ENCODE measurements at regions not wholly inside any gene's neighbourhood (a gene's known extent, or its start where the extent isn't known, plus 50 kb on each side); places are given as distances from the start of the nearest gene placed in this dataset.

- DNase-seq (ENCODE audit: low read depth, low spot score) (no peak), FAIRE-seq (no peak)
- Histone ChIP-seq H3K9me3 (replicated peaks; ENCODE audit: control insufficient read depth, insufficient read depth, low read length) (peaks cover 3% of the 10 kb centered on the region), H3K9me1 (replicated peaks; ENCODE audit: control insufficient read depth, extremely low read depth, insufficient read depth, low read length) (no peaks in the 10 kb centered on the region), H3K27ac (ENCODE audit: insufficient read depth, low read depth, low read length) (no peak overlapping the region), H4K20me1 (replicated peaks; ENCODE audit: control insufficient read depth, extremely low read depth, insufficient read depth, low read length) (no peaks in the 10 kb centered on the region), H3K4me3 (replicated peaks in 1 of 3; ENCODE audit: insufficient read depth in 1 of 3, low read depth in 1 of 3, low read length in 3 of 3) (no peak overlapping the region), H2AFZ (ENCODE audit: low read depth, low read length) (no peak overlapping the region), H3K36me3 (ENCODE audit: control insufficient read depth in 2 of 2, extremely low read depth in 1 of 2, insufficient read depth in 2 of 2, low read length in 2 of 2) (no peaks in the 10 kb centered on the region), H3K79me2 (ENCODE audit: control insufficient read depth, insufficient read depth, low read length) (no peaks in the 10 kb centered on the region), H3K4me1 (ENCODE audit: control insufficient read depth, extremely low read depth, insufficient read depth, low read length) (no peaks in the 10 kb centered on the region), H3K4me2 (ENCODE audit: insufficient read depth, low read length) (no peak overlapping the region), H3K9ac (replicated peaks; ENCODE audit: extremely low read depth, insufficient read depth, low read length) (no peak overlapping the region), H3K27me3 (ENCODE audit: control insufficient read depth in 2 of 2, insufficient read depth in 2 of 2, low read length in 2 of 2) (no peaks in the 10 kb centered on the region)
- intact Hi-C loops (cut with micrococcal nuclease) (no loop called here), dilution Hi-C loops (cut with MboI; ENCODE audit: extremely low pct_ligation_motif_present, low sequenced_read_pairs) (no loop called here)
- ChIA-PET POLR2A (no interaction called here), CTCF (no interaction called here)
- no TSS peak for BruUV-seq (replicated peaks)
- TF ChIP-seq GATA2 (IDR thresholded peaks at IDR 0.05; ENCODE audit: insufficient read depth, insufficient read length, low read depth, low read length) (no peak), MAX (IDR thresholded peaks at IDR 0.05; ENCODE audit: insufficient read depth, insufficient read length) (no peak), CTCF (IDR thresholded peaks at IDR 0.05; ENCODE audit: extremely low read depth in 1 of 2, insufficient read depth in 1 of 2, low read depth in 1 of 2, low read length in 2 of 2) (no peak), JUN (IDR thresholded peaks at IDR 0.05; ENCODE audit: borderline replicate concordance, insufficient read depth, insufficient read length, low read depth) (no peak), EZH2 (IDR thresholded peaks at IDR 0.05; ENCODE audit: borderline replicate concordance, low read depth, low read length, severe bottlenecking) (no peak), POLR2AphosphoS5 (IDR thresholded peaks at IDR 0.05; ENCODE audit: insufficient read depth, low read depth, low read length) (no peak)
These were observed 827.0 kb upstream of the RAB6C start for GRCh38 chr2:129152514-129152913.

- no peaks in the 10 kb centered on the region for H3K27me3 ChIP-seq (ENCODE audit: control insufficient read depth in 2 of 2, insufficient read depth in 2 of 2, low read length in 2 of 2)
- no peak overlapping the region for H3K27ac ChIP-seq (ENCODE audit: insufficient read depth, low read depth, low read length)
- dilution Hi-C loops (cut with MboI; ENCODE audit: extremely low pct_ligation_motif_present, low sequenced_read_pairs): no loop called here
- no peaks in the 10 kb centered on the region for H4K20me1 ChIP-seq (replicated peaks; ENCODE audit: control insufficient read depth, extremely low read depth, insufficient read depth, low read length)
- intact Hi-C loops (cut with micrococcal nuclease): no loop called here
- no peak overlapping the region for H3K9ac ChIP-seq (replicated peaks; ENCODE audit: extremely low read depth, insufficient read depth, low read length)
- no peaks in the 10 kb centered on the region for H3K9me3 ChIP-seq (replicated peaks; ENCODE audit: control insufficient read depth, insufficient read depth, low read length)
- H3K36me3 ChIP-seq (ENCODE audit: control insufficient read depth in 2 of 2, extremely low read depth in 1 of 2, insufficient read depth in 2 of 2, low read length in 2 of 2): no peaks in the 10 kb centered on the region
- no peak overlapping the region for H3K4me3 ChIP-seq (replicated peaks in 1 of 3; ENCODE audit: insufficient read depth in 1 of 3, low read depth in 1 of 3, low read length in 3 of 3)
- DNase-seq (ENCODE audit: low read depth, low spot score) (no peak), FAIRE-seq (no peak)
- CTCF ChIA-PET: no interaction called here
- no peak overlapping the region for H2AFZ ChIP-seq (ENCODE audit: low read depth, low read length)
- no peaks in the 10 kb centered on the region for H3K79me2 ChIP-seq (ENCODE audit: control insufficient read depth, insufficient read depth, low read length)
- no peak for TF ChIP-seq CTCF (IDR thresholded peaks at IDR 0.05; ENCODE audit: extremely low read depth in 1 of 2, insufficient read depth in 1 of 2, low read depth in 1 of 2, low read length in 2 of 2)
- TF ChIP-seq POLR2A (IDR thresholded peaks at IDR 0.05; ENCODE audit: low read depth, low read length): no peak
- no peak for TF ChIP-seq MYC (IDR thresholded peaks at IDR 0.05; ENCODE audit: low read depth, low read length)
- no peak for TF ChIP-seq EZH2 (IDR thresholded peaks at IDR 0.05; ENCODE audit: borderline replicate concordance, low read depth, low read length, severe bottlenecking)
- TF ChIP-seq JUN (IDR thresholded peaks at IDR 0.05; ENCODE audit: borderline replicate concordance, insufficient read depth, insufficient read length, low read depth): no peak
- TF ChIP-seq FOS (IDR thresholded peaks at IDR 0.05; ENCODE audit: borderline replicate concordance, insufficient read depth, low read length): no peak
- POLR2A ChIA-PET: no interaction called here
- H3K4me2 ChIP-seq (ENCODE audit: insufficient read depth, low read length): no peak overlapping the region
- no peaks in the 10 kb centered on the region for H3K9me1 ChIP-seq (replicated peaks; ENCODE audit: control insufficient read depth, extremely low read depth, insufficient read depth, low read length)
- H3K4me1 ChIP-seq (ENCODE audit: control insufficient read depth, extremely low read depth, insufficient read depth, low read length): no peaks in the 10 kb centered on the region
- BruUV-seq (replicated peaks): no TSS peak
These were observed 818.6 kb upstream of the RAB6C start for GRCh38 chr2:129160879-129161278.
